Endothelial cell of umbilical vein (primary cell): ENCODE measurements at regions not wholly inside any gene's neighbourhood (a gene's known extent, or its start where the extent isn't known, plus 50 kb on each side); places are given as distances from the start of the nearest gene placed in this dataset.

Source experiments
- BruUV-seq: library from RNA; stranded (reverse); fragments of 400-500 nt; replicated peaks from 2 replicates; lab custom pipeline; 2021; lab: Mats Ljungman, UMichigan
- CTCF ChIA-PET: fragments of 300-600, 350-600 bp; sonication (Branson Sonifier 250); formaldehyde crosslinking; loops from one replicate; lab custom pipeline; 2021; ENCODE audit warnings: antibody characterized with exemption, inconsistent platforms; lab: Charles Lee
- POLR2A ChIA-PET: fragments of 300-600, 350-600 bp; sonication (Branson Sonifier 250); formaldehyde crosslinking; loops from one replicate; lab custom pipeline; 2021; ENCODE audit warnings: antibody characterized with exemption, inconsistent platforms; lab: Charles Lee
- DNase-seq: peaks from one replicate; pipeline ENCODE4 v3.0.0-alpha.2; 2011; ENCODE audit warnings: low read depth, low spot score
- FAIRE-seq: peaks from 2 replicates; lab custom pipeline; 2011; peaks lifted over from hg19 to GRCh38; lab: Jason Lieb, UNC
- H2AFZ ChIP-seq: 2 replicates; pipeline ENCODE4 v1.6.0; 2012; ENCODE audit warnings: low read depth, low read length, control low read depth, inconsistent platforms
- H3K27ac ChIP-seq: 2 replicates; pipeline ENCODE4 v1.5.1; 2011; ENCODE audit warnings: low read depth, mild to moderate bottlenecking, control low read depth, low read length, moderate library complexity; ENCODE audit not compliant: insufficient read depth
- H3K27me3 ChIP-seq, 2 experiments: 2 replicates each; pipeline versions ENCODE4 v1.6.0 to v1.6.1; 2011; ENCODE audit warnings: low read length in 2 of 2, mixed read lengths in 1 of 2; ENCODE audit not compliant: control insufficient read depth in 2 of 2, insufficient read depth in 2 of 2
- H3K36me3 ChIP-seq, 2 experiments: 2 replicates in 1 of 2; 3 replicates in 1 of 2; pipeline ENCODE4 v1.5.1; 2011; ENCODE audit warnings: low read length in 2 of 2, mild to moderate bottlenecking in 1 of 2, moderate library complexity in 1 of 2; ENCODE audit not compliant: control insufficient read depth in 2 of 2, insufficient read depth in 2 of 2; ENCODE audit errors: extremely low read depth in 1 of 2
- H3K4me1 ChIP-seq: 3 replicates; pipeline ENCODE4 v1.5.1; 2011; ENCODE audit warnings: mild to moderate bottlenecking, low read length; ENCODE audit not compliant: control insufficient read depth, insufficient read depth; ENCODE audit errors: extremely low read depth
- H3K4me2 ChIP-seq: 2 replicates; pipeline ENCODE4 v1.6.1; 2011; ENCODE audit warnings: low read length, control low read depth, mixed read lengths; ENCODE audit not compliant: insufficient read depth
- H3K4me3 ChIP-seq, 3 experiments: fragments of 200-600 bp in 1 of 3; sonication (generic), shearing (Covaris generic) in 1 of 3; replicated peaks in 1 of 3; 2 replicates each; pipeline ENCODE4 v1.5.1; 2011 to 2016; ENCODE audit warnings: control low read depth in 3 of 3, low read length in 3 of 3, mild to moderate bottlenecking in 2 of 3, inconsistent platforms in 1 of 3, low read depth in 1 of 3, moderate library complexity in 1 of 3; ENCODE audit not compliant: insufficient read depth in 1 of 3
- H3K79me2 ChIP-seq: 2 replicates; pipeline ENCODE4 v1.6.0; 2012; ENCODE audit warnings: low read length, inconsistent platforms; ENCODE audit not compliant: control insufficient read depth, insufficient read depth
- H3K9ac ChIP-seq: replicated peaks from 2 replicates; pipeline ENCODE3; 2011; ENCODE audit warnings: low read length, control low read depth; ENCODE audit not compliant: insufficient read depth; ENCODE audit errors: extremely low read depth
- H3K9me1 ChIP-seq: replicated peaks from 3 replicates; pipeline ENCODE4 v1.6.0; 2011; ENCODE audit warnings: mild to moderate bottlenecking, low read length; ENCODE audit not compliant: control insufficient read depth, insufficient read depth; ENCODE audit errors: extremely low read depth
- H3K9me3 ChIP-seq: replicated peaks from 2 replicates; pipeline ENCODE4 v1.5.1; 2012; ENCODE audit warnings: low read length, inconsistent platforms; ENCODE audit not compliant: control insufficient read depth, insufficient read depth
- H4K20me1 ChIP-seq: replicated peaks from 2 replicates; pipeline ENCODE3; 2011; ENCODE audit warnings: mild to moderate bottlenecking, low read length; ENCODE audit not compliant: control insufficient read depth, insufficient read depth; ENCODE audit errors: extremely low read depth
- CTCF ChIP-seq, 2 donors: IDR thresholded peaks; 1 replicate in 1 of 2; 2 replicates in 1 of 2; pipeline ENCODE4 v1.5.1; 2011; ENCODE audit warnings: low read length in 2 of 2, mild to moderate bottlenecking in 2 of 2, moderate library complexity in 2 of 2, control low read depth in 1 of 2, inconsistent platforms in 1 of 2, low read depth in 1 of 2; ENCODE audit not compliant: insufficient read depth in 1 of 2; ENCODE audit errors: extremely low read depth in 1 of 2
- EZH2 ChIP-seq: IDR thresholded peaks from 2 replicates; pipeline ENCODE4 v1.6.1; 2012; ENCODE audit warnings: borderline replicate concordance, low read depth, mild to moderate bottlenecking, moderate library complexity, low read length, inconsistent platforms; ENCODE audit not compliant: severe bottlenecking
- FOS ChIP-seq: IDR thresholded peaks from 2 replicates; pipeline ENCODE4 v1.6.1; 2011; ENCODE audit warnings: mild to moderate bottlenecking, low read length, moderate library complexity, borderline replicate concordance; ENCODE audit not compliant: insufficient read depth
- GATA2 ChIP-seq: IDR thresholded peaks from 2 replicates; pipeline ENCODE4 v1.7.0; 2011; ENCODE audit warnings: low read depth, mild to moderate bottlenecking, moderate library complexity, mixed read lengths, low read length; ENCODE audit not compliant: insufficient read length, insufficient read depth
- JUN ChIP-seq: IDR thresholded peaks from 2 replicates; pipeline ENCODE4 v1.6.1; 2011; ENCODE audit warnings: borderline replicate concordance, low read depth; ENCODE audit not compliant: insufficient read length, insufficient read depth
- MYC ChIP-seq: IDR thresholded peaks from one replicate; pipeline ENCODE4 v1.6.1; 2011; ENCODE audit warnings: mild to moderate bottlenecking, low read depth, low read length
- POLR2A ChIP-seq: IDR thresholded peaks from 2 replicates; pipeline ENCODE4 v1.6.1; 2012; ENCODE audit warnings: low read depth, mild to moderate bottlenecking, control low read depth, low read length
- POLR2AphosphoS5 ChIP-seq: IDR thresholded peaks from 2 replicates; pipeline ENCODE4 v1.6.1; 2012; ENCODE audit warnings: low read depth, mild to moderate bottlenecking, control low read depth, low read length, moderate library complexity; ENCODE audit not compliant: insufficient read depth
- dilution Hi-C: fragments of 300-500 bp; cut with MboI; formaldehyde crosslinking; loops from one replicate; pipeline ENCODE4 v1.15.0; 2019; ENCODE audit warnings: low sequenced_read_pairs; ENCODE audit not compliant: extremely low pct_ligation_motif_present
- intact Hi-C: fragments of 100-400 bp; cut with micrococcal nuclease; formaldehyde crosslinking; loops from one replicate; pipeline ENCODE4 v1.10.0; 2022
- TF ChIP-seq, protein P1 (sequence below): IDR thresholded peaks from 2 replicates; pipeline ENCODE4 v1.6.1; 2011; ENCODE audit not compliant: insufficient read depth, insufficient read length

DNA sequence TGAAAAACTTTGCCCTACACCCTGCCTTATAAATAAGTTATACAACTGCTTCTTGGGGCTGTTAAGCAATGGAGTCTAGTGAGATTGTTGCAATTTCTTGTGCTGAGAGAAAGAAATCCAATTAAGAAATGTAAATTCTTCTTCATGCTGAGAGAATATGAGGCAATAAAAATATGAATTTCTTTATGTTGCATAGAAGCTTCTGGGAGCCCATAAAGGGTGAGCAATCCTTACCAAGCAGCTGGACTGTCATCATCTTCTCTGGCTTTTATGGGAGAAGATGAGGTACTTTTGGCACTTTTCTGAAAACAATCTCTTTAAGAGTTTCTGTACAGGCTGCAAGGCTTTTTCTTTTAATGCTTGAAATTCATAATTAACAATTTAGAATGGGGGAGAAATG is 204.3 kb downstream of the DMRTA1 start:
- Histone ChIP-seq H3K9me3 (no peaks in the 10 kb centered on the region), H3K4me1 (no peaks in the 10 kb centered on the region), H4K20me1 (no peaks in the 10 kb centered on the region), H3K4me2 (no peak overlapping the region), H3K79me2 (no peaks in the 10 kb centered on the region), H3K4me3 (no peak overlapping the region), H3K27me3 (no peaks in the 10 kb centered on the region), H2AFZ (no peak overlapping the region), H3K27ac (no peak overlapping the region), H3K36me3 (no peaks in the 10 kb centered on the region), H3K9ac (no peak overlapping the region), H3K9me1 (no peaks in the 10 kb centered on the region)
- FAIRE-seq (no peak), DNase-seq (no peak)
- intact Hi-C loops (no loop called here), dilution Hi-C loops (no loop called here)
- CTCF ChIA-PET = no interaction called here
- POLR2A ChIA-PET = no interaction called here
- BruUV-seq = no TSS peak
- TF ChIP-seq GATA2 (no peak), FOS (no peak), MYC (no peak), POLR2AphosphoS5 (no peak), POLR2A (no peak), EZH2 (no peak), CTCF (IDR thresholded peaks at IDR 0.05; ENCODE audit: extremely low read depth in 1 of 2, insufficient read depth in 1 of 2, low read depth in 1 of 2, low read length in 2 of 2) (no peak), JUN (no peak)
- TF ChIP-seq, protein P1, sequence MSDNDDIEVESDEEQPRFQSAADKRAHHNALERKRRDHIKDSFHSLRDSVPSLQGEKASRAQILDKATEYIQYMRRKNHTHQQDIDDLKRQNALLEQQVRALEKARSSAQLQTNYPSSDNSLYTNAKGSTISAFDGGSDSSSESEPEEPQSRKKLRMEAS = no peak
